A673 (cell line): ENCODE measurements at regions not wholly inside any gene's neighbourhood (a gene's known extent, or its start where the extent isn't known, plus 50 kb on each side); places are given as distances from the start of the nearest gene placed in this dataset.
"Not testable (repeated sequence)": the region's sequence is repeated elsewhere in the genome, so short reads cannot be mapped to it uniquely, and the experiment has no call there.

ENCODE experiments used
- BruUV-seq: library from RNA; stranded (reverse); fragments of 400-500 nt; replicated peaks from 2 replicates; lab custom pipeline; 2021; lab: Mats Ljungman, UMichigan
- CTCF ChIA-PET: fragments of 300-600 bp; sonication (Branson Sonifier 250); formaldehyde crosslinking; loops from one replicate; lab custom pipeline; 2022; ENCODE audit warnings: antibody characterized with exemption; lab: Charles Lee
- POLR2A ChIA-PET: fragments of 300-600 bp; sonication (Branson Sonifier 250); formaldehyde crosslinking; loops from one replicate; lab custom pipeline; 2022; ENCODE audit warnings: antibody characterized with exemption; ENCODE audit not compliant: low non-redundant PET; lab: Charles Lee
- DNase-seq: peaks from one replicate; pipeline ENCODE4 v3.0.0-alpha.2; 2015; ENCODE audit warnings: low spot score
- H3K27ac ChIP-seq: fragments of 200-600 bp; sonication (generic); 2 replicates; pipeline ENCODE4 v1.5.1; 2016; ENCODE audit warnings: mixed run types, low read depth, mild to moderate bottlenecking, mixed read lengths, antibody characterized with exemption, low read length; ENCODE audit not compliant: poor library complexity, severe bottlenecking
- H3K27me3 ChIP-seq: fragments of 200-600 bp; sonication (generic); replicated peaks from 2 replicates; pipeline ENCODE4 v1.6.1; 2017; ENCODE audit warnings: mixed run types, low read depth, mild to moderate bottlenecking, mixed read lengths, antibody characterized with exemption, low read length; ENCODE audit not compliant: insufficient read depth, poor library complexity
- H3K36me3 ChIP-seq: fragments of 200-600 bp; sonication (generic); 2 replicates; pipeline ENCODE4 v1.6.1; 2016; ENCODE audit warnings: mixed run types, mild to moderate bottlenecking, mixed read lengths, antibody characterized with exemption, low read length; ENCODE audit not compliant: insufficient read depth, poor library complexity, severe bottlenecking
- H3K4me1 ChIP-seq: fragments of 200-600 bp; sonication (generic); 2 replicates; pipeline ENCODE4 v1.6.1; 2017; ENCODE audit warnings: mixed run types, mild to moderate bottlenecking, mixed read lengths, antibody characterized with exemption, low read length; ENCODE audit not compliant: insufficient read depth, poor library complexity, severe bottlenecking
- H3K4me3 ChIP-seq: fragments of 200-600 bp; sonication (generic); 2 replicates; pipeline ENCODE4 v1.5.1; 2016; ENCODE audit warnings: low read depth, mixed run types, mild to moderate bottlenecking, mixed read lengths, low read length; ENCODE audit not compliant: poor library complexity, severe bottlenecking
- H3K9me3 ChIP-seq: fragments of 200-600 bp; sonication (generic); 2 replicates; pipeline ENCODE4 v1.6.1; 2016; ENCODE audit warnings: mixed run types, low read depth, mild to moderate bottlenecking, mixed read lengths, antibody characterized with exemption, low read length; ENCODE audit not compliant: poor library complexity, severe bottlenecking
- CTCF ChIP-seq: fragments of 300-800, 200-600 bp; sonication (generic); conservative IDR thresholded peaks from 2 replicates; pipeline ENCODE4 v1.5.1; 2017; ENCODE audit warnings: low read depth, mild to moderate bottlenecking, antibody characterized with exemption, low read length, moderate library complexity, mixed read lengths
- EZH2 ChIP-seq: fragments of 200-600 bp; sonication (generic); IDR thresholded peaks from 2 replicates; pipeline ENCODE4 v1.6.1; 2017; ENCODE audit warnings: borderline replicate concordance, low read depth, mild to moderate bottlenecking, mixed read lengths, antibody characterized with exemption, low read length; ENCODE audit not compliant: poor library complexity, severe bottlenecking
- intact Hi-C: fragments of 100-400 bp; cut with micrococcal nuclease; formaldehyde crosslinking; loops from one replicate; pipeline ENCODE4 v1.10.0; 2022; ENCODE audit not compliant: unreplicated experiment

- ChIA-PET CTCF (no interaction called here), POLR2A (no interaction called here)
- TF ChIP-seq EZH2 (no peak), CTCF (peak; percentile 81)
- Histone ChIP-seq H3K27ac (no peak overlapping the region), H3K4me3 (no peak overlapping the region), H3K4me1 (no peaks in the 10 kb centered on the region), H3K27me3 (peaks cover 8% of the 10 kb centered on the region), H3K36me3 (no peaks in the 10 kb centered on the region), H3K9me3 (no peaks in the 10 kb centered on the region)
- peak; percentile 35 for DNase-seq
- intact Hi-C loops, result loop anchor here (5.0 kb wide), 1 partner anchor 187 kb away; no protein-coding TSS in a partner anchor
- BruUV-seq, result no TSS peak
Measured at GRCh38 chr5:50325237-50325832, 115.8 kb downstream of the EMB start.

DNA sequence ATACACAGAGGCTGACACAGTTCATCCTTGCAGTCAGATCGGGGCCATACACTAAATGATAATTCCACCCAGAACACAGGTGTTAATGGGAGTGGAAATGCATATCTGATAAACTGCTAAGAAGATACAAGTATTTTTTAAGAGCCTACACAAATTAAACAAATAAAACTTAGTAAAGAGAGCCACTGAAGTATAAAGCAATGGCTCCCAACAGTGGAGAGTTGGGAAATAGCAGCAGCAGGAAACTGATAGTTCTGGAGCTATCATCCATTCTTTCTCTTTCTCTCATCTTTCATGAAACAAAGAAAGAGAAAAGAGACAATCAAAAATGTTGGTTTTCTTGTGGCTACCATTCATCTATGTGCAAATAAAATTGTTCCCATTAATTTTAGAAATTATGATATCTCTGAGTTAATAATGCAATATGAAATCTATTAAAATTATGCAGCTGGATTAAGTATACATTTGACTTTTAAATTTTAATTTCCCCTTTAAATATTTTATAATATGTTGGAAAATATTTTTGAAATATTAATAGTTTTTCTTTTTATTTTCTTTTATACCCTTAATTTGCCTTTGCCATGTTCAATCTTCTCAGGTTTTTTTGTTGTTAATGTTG, 120.8 kb downstream of the EMB start:
- ChIA-PET POLR2A (no interaction called here), CTCF (no interaction called here)
- BruUV-seq, result no TSS peak
- Histone ChIP-seq H3K27ac (no peak overlapping the region), H3K9me3 (no peaks in the 10 kb centered on the region), H3K27me3 (no peaks in the 10 kb centered on the region), H3K36me3 (no peaks in the 10 kb centered on the region), H3K4me1 (no peaks in the 10 kb centered on the region), H3K4me3 (no peak overlapping the region)
- intact Hi-C loops, result no loop called here
- peak; percentile 8 for DNase-seq
- TF ChIP-seq EZH2, result no peak
- peak; percentile 54 for TF ChIP-seq CTCF

- TF ChIP-seq EZH2, result no peak
- TF ChIP-seq CTCF, result no peak
- intact Hi-C loops, result no loop called here
- CTCF ChIA-PET, result no interaction called here
Measured at GRCh38 chr5:50318220-50318619, 122.9 kb downstream of the EMB start.

GRCh38 chr5:50306488-50306887, 134.6 kb downstream of the EMB start:
- DNase-seq, POLR2A ChIA-PET, H3K4me3 ChIP-seq, H3K27ac ChIP-seq, BruUV-seq, H3K27me3 ChIP-seq, H3K4me1 ChIP-seq, H3K9me3 ChIP-seq, CTCF ChIA-PET, intact Hi-C loops, H3K36me3 ChIP-seq: not testable (repeated sequence)

More at GRCh38 chr5:50318220-50318619, 122.9 kb downstream of the EMB start:
- H3K27me3 ChIP-seq, result no peaks in the 10 kb centered on the region
- DNase-seq, result no peak
- H3K4me1 ChIP-seq, result no peaks in the 10 kb centered on the region
- no peaks in the 10 kb centered on the region for H3K9me3 ChIP-seq
- H3K27ac ChIP-seq, result no peak overlapping the region
- no peaks in the 10 kb centered on the region for H3K36me3 ChIP-seq
- H3K4me3 ChIP-seq, result no peak overlapping the region
- POLR2A ChIA-PET, result no interaction called here
- BruUV-seq, result no TSS peak
